HG03159 (cell line): ENCODE measurements at regions not wholly inside any gene's neighbourhood (a gene's known extent, or its start where the extent isn't known, plus 50 kb on each side); places are given as distances from the start of the nearest gene placed in this dataset.
"Not testable (repeated sequence)": the region's sequence is repeated elsewhere in the genome, so short reads cannot be mapped to it uniquely, and the experiment has no call there.

ENCODE experiments used
- ATAC-seq: cut with Tn5 transposase; IDR thresholded peaks from one replicate; pipeline ENCODE4 v1.9.1; 2021; ENCODE audit warnings: mild to moderate bottlenecking, moderate library complexity; ENCODE audit not compliant: unreplicated experiment

DNA sequence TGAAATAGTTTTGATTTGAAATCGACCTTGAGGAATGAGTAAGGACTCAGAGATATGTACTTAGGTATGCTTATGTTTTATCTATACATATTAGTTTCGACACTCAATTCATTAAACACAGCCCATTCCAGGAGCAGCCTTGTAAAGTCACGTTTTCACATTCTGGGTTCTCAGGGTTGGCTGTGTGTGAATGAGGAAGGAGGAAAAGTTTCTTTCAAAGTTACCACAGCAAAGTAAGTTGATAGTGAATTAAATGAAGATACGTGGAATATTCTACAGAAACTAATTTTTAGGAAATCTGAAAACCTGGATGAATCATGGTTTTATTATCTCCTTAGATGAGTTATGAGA lies 133.5 kb downstream of the C3orf38 start:
- ATAC-seq, result no peak

DNA sequence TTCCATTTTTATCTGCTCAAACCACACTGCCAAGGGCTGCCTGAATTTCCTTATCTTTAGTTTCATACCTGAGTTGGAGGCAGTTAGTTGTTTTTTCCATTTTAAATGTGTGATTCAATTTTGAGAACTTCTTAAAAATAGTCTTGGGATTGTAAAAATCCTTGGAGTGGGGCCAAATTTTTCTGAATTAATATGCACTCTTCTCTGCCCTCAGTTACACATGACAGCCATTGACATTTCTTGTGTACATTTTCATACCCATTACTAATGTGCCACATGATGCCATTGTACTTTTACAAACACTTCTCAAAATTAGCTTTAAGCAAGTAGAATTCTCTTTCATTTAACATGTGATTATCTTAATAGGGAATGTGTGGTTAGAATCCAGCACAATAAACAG lies 141.7 kb downstream of the C3orf38 start:
- ATAC-seq, result no peak

- ATAC-seq, result no peak
These were observed 148.4 kb downstream of the C3orf38 start for GRCh38 chr3:88298189-88298588.

- ATAC-seq, result no peak
These were observed 151.7 kb downstream of the C3orf38 start for GRCh38 chr3:88301273-88301995.

DNA sequence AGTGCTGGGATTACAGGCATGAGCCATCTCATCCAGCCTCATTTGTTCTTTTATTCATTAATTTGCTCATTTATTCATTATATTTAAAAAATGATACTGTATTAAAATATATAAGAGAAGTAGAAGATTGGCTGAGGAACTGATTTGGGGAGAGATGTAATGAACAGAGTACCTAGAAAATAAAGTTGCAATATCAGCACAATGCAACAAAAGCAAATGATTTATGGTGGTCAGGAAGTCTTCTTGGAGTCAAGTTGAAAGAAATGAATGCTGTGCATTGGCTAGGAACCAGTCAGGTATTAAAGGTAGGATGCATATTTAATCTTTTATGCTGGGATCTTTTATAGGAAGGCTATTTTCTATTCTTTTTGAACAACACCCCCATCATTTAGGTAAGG lies 152.2 kb downstream of the C3orf38 start:
- no peak for ATAC-seq

- not testable (repeated sequence) for ATAC-seq
These were observed 153.7 kb downstream of the C3orf38 start for GRCh38 chr3:88303331-88303904.

GRCh38 chr3:88307666-88308065 lies 157.9 kb downstream of the C3orf38 start:
- ATAC-seq, result no peak

DNA sequence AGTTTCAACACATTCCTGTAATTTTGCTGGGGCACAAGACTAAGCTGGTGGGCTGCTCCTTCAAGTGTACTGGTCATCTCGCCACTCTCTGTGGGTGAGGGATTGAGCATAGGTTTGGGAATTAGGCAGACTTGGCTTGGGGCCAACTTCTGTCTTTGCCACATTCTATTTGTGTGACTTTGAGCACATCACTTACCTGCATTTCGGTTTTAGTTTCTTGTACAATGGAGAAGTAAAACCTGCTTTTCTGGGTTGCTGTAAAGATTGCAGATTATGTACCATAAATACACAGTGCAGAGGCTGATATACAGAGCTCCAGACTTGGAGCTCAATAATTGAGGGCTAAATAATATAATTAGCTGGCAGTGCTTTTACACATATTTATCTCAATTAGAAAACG lies 162.1 kb downstream of the C3orf38 start:
- ATAC-seq, result no peak

DNA sequence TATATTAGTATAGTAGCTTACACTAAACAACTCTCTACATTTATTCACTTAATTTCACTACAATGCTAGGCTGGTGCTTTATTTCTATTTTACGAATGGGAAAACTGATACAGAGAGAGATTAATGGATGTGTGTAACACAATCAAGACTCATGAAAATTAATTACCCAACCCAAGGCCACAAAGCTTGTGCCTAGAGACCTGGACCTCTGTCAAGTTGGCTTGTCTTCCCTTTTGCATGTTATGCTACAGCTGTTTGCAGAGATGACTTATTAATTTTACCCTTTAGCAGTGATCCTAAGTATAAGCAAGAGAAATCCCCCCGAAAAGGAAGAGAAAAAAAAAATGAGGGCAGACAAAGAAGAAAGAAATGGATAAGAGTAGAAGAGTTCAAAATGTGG lies 162.5 kb downstream of the C3orf38 start:
- no peak for ATAC-seq

- ATAC-seq, result no peak
These were observed 168.3 kb downstream of the C3orf38 start for GRCh38 chr3:88318067-88318466.

DNA sequence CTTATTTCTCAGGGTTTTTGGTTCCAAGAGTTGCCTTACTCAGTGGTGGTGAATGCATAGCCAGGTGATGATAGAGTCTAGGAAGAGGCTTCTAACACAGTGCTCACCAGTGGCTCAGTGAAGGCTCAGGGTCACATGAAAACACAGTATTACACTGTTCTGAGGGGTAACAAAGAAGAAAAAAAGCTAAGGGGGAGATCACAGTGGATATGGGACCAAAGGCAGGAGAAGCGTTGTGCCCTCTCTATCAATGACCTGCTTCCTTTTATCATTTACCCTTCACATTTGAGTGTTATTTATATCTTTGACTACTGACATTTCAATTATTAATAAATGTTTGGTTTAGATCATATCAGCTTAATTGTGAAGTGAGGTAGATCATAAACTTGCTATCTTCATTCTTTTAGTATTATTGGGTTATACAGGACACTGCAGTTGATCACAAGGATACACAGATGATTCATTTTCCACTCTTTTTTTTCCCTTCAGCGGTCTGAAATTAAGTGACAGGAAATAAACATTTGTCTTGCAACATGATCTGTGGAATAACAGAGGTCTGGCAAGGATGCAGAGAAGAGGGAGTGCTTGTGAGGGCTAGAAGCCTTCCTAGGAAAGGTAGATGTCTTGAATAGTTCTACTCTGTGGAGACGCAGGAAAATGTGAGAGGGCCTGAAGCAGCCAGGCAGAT lies 171.7 kb downstream of the C3orf38 start:
- no peak for ATAC-seq

- ATAC-seq, result no peak
These were observed 175.0 kb downstream of the C3orf38 start for GRCh38 chr3:88324788-88325187.

DNA sequence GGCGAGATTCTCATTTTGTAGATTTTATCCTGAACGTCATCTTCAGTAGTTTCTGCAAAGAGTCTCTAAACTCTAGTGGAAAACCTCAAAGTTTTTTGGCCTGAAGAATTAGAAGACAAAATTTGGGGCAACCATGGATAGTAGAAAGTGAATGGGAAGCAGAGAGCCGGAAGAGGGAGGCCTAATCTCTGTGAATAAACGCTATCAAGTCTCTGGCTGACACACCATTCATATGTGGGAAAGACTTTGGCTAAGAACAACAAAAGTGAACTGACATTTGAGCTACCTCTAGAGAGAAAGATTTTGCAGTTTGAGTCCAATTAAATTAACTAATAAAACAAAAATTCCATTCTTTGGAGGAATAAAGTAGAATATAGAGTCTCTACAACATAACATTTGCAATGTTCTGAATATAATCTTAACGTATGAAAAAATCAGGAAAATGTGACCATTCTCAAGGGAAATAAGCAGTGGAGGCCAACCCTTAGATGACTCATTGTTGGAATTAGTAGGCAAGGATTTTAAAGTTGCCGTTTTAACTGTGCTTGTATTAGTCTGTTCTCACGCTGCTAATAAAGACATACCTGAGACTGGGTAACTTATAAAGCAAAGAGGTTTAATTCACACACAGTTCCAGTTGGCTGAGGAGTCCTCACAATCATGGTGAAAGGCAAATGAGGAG lies 184.6 kb downstream of the C3orf38 start:
- no peak for ATAC-seq

- no peak for ATAC-seq
These were observed 187.1 kb downstream of the C3orf38 start for GRCh38 chr3:88336894-88337293.

GRCh38 chr3:88343264-88343663 lies 193.5 kb downstream of the C3orf38 start:
- no peak for ATAC-seq

DNA sequence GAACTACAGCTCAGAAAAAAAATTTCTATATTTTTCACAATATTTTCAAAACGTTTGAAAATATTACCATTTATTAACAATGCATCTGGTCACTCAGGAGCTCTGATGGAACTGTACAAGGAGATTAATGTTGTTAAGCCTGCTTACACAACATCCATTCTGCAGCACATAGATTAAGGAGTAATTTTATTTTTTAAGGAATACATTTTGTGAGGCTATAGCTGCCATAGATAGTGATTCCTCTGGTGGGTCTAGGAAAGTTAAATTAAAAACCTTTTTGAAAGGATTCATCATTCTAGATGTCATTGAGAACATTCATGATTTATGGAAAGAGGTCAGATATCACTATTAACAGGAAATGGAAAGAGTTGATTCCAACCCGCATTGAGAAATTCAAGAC lies 196.9 kb downstream of the C3orf38 start:
- ATAC-seq, result no peak

- no peak for ATAC-seq
These were observed 212.7 kb downstream of the C3orf38 start for GRCh38 chr3:88362428-88362827.

DNA sequence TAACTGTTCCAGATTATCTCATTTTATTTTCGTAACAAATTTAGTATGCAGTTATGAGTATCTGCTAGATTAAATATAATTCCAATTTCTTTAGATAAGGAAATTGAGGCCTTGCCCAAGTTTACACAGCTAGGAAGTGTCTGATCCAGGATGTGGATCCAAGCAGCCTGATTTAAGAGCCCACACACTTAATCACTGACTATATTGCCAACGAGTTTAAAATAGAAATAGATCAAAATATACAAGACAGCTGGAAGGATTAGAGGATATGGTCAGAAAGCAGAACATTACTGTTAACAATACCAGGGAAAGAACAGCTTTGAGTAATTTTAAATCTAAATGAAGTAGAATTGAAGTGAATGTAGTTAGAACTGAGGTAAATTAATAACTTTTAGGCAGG lies 215.2 kb downstream of the C3orf38 start:
- ATAC-seq, result no peak

GRCh38 chr3:88369337-88369736 lies 219.6 kb downstream of the C3orf38 start:
- ATAC-seq, result no peak

- ATAC-seq, result no peak
These were observed 220.0 kb downstream of the C3orf38 start for GRCh38 chr3:88369767-88370166.

DNA sequence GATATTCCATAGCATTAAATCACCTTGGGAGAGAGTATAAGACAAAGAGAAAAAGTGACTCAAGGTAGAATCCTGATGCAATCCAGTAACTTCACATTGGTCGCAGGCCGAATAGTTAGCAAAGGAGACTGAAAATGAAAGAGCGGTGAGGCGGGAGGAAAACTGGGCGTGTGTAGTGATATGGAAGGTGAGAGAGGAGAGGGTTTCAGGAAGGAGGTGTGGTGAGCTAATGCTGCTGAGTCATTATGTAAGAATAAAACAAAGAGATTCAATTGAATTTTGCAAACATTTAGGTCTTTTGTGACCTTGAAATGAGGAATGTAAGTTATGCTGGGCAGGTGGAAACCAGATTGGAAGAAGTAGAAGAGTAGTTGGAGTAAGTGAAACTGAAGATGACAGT lies 235.3 kb downstream of the C3orf38 start:
- ATAC-seq, result no peak

DNA sequence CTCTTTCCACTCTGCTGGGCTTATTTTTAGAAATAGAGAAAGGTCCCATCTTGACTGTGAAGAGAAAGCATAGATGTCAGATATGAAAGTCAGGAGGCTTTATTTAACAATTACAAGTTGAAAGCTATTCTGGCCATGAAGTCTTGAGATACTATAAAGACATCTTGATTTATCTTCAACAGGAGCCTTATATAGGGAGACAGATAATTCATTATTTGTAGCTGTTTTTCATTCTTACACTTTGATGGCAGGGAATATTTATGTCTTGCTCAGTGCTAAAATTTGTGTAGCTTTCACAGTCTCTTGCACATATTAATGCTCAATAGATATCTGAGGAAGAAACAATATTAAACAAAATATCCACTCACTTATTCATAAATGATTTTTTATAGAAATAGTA lies 248.8 kb downstream of the C3orf38 start:
- no peak for ATAC-seq
